ENCODE measurements at regions not wholly inside any gene's neighbourhood (a gene's known extent, or its start where the extent isn't known, plus 50 kb on each side); places are given as distances from the start of the nearest gene placed in this dataset.

GRCh38 chr13:106987427-106987785 lies 419.5 kb upstream of the ARGLU1 start:
- Histone ChIP-seq H3K27ac (ENCODE audit: insufficient read depth, low read length, poor library complexity, severe bottlenecking) (no peak overlapping the region), H3K27me3 (ENCODE audit: control insufficient read depth, insufficient read depth, low read length) (no peaks in the 10 kb centered on the region), H3K36me3 (ENCODE audit: control insufficient read depth, insufficient read depth, low read length) (no peaks in the 10 kb centered on the region), H3K9me3 (ENCODE audit: control insufficient read depth in 2 of 2, low read length in 2 of 2) (no peaks in the 10 kb centered on the region), H3K4me3 (ENCODE audit: low read depth, low read length) (no peak overlapping the region), H3K4me1 (ENCODE audit: control insufficient read depth, insufficient read depth, low read length, poor library complexity, severe bottlenecking) (no peaks in the 10 kb centered on the region)
- Mint-ChIP-seq H3K4me1 (no peaks in the 10 kb centered on the region), H3K9me3 (peaks cover 0 to 12% (median 3%) of the 10 kb centered on the region in 7 donors), H3K27me3 (no peaks in the 10 kb centered on the region), H3K4me3 (no peak overlapping the region), H3K36me3 (no peaks in the 10 kb centered on the region), H3K27ac (no peak overlapping the region)
- ATAC-seq (ENCODE audit: low read depth in 2 of 2) = no peak
- DNase-seq = no peak

DNA sequence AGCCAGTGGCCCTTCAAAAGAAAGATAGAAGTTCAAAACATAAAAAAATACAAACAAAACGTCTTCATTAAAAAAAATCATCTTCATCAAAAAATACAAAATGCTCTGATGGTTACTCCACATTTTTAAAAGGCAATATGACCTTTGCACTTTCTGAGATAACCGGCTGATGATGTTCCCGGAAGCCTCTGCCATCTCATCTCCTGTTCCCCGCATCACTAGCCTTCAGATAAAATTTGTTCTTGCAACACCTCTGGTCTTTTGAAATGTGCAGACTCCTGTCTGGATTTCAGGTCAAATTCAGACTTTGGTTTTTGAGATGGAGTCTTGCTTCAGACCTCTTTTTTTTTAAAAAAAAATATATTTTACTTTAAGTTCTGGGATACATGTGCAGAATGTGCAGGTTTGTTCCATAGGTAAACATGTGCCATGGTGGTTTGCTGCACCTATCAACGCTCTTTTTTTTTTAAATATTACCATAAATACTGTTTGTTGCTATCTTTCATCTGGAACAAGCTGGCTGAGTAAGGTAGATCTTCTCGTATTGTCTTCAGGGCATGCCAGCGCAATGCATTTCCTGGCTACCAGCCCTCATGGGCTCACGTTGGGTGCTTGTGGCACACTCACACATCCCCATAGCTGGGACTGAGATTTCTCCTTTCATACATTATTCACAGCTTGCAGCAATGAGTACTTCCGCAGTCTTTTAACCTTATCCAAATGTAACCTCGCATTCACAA lies 418.9 kb upstream of the ARGLU1 start:
- no peaks in the 10 kb centered on the region for H3K27me3 ChIP-seq (ENCODE audit: control insufficient read depth, insufficient read depth, low read length)
- no peaks in the 10 kb centered on the region for H3K4me1 ChIP-seq (ENCODE audit: control insufficient read depth, insufficient read depth, low read length, poor library complexity, severe bottlenecking)
- H3K27me3 Mint-ChIP-seq = no peaks in the 10 kb centered on the region
- H3K4me1 Mint-ChIP-seq = no peaks in the 10 kb centered on the region
- no peak overlapping the region for H3K27ac Mint-ChIP-seq
- H3K36me3 Mint-ChIP-seq = no peaks in the 10 kb centered on the region
- H3K9me3 Mint-ChIP-seq = peaks cover 0 to 12% (median 3%) of the 10 kb centered on the region in 7 donors
- no peak for ATAC-seq (ENCODE audit: low read depth in 2 of 2)
- no peak for DNase-seq
- H3K36me3 ChIP-seq (ENCODE audit: control insufficient read depth, insufficient read depth, low read length) = no peaks in the 10 kb centered on the region
- no peak overlapping the region for H3K4me3 Mint-ChIP-seq
- H3K27ac ChIP-seq (ENCODE audit: insufficient read depth, low read length, poor library complexity, severe bottlenecking) = no peak overlapping the region
- H3K4me3 ChIP-seq (ENCODE audit: low read depth, low read length) = no peak overlapping the region
- no peaks in the 10 kb centered on the region for H3K9me3 ChIP-seq (ENCODE audit: control insufficient read depth in 2 of 2, low read length in 2 of 2)

DNA sequence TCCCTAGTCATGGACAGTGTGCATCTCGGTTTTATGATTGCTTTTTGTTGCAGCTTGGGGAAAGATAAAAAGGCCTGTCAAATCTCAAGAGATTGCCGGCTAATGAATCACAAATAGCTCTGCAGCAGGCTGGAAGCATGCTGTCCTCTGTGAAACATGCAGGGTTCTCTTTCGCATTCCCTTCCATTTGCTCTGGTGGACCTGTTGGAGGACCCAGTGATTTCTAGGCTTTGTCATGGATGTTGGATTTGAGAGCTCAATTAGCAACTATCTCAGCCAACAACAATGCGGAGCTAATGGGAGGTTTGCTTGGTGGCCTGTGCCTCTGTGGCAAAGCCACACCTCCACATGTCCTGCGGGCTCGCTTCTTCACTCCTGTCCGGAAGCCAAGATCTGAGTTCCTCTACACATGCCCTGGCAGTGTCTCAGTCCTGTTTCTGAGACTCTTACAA lies 418.1 kb upstream of the ARGLU1 start:
- Mint-ChIP-seq H3K4me3 (no peak overlapping the region), H3K27me3 (no peaks in the 10 kb centered on the region), H3K4me1 (no peaks in the 10 kb centered on the region), H3K36me3 (no peaks in the 10 kb centered on the region), H3K27ac (no peak overlapping the region), H3K9me3 (peaks cover 0 to 12% (median 6%) of the 10 kb centered on the region in 7 donors)
- ATAC-seq (ENCODE audit: low read depth in 2 of 2) (no peak), DNase-seq (no peak)
- no peaks in the 10 kb centered on the region for H3K9me3 ChIP-seq (ENCODE audit: control insufficient read depth in 2 of 2, low read length in 2 of 2)
- H3K27ac ChIP-seq (ENCODE audit: insufficient read depth, low read length, poor library complexity, severe bottlenecking) = no peak overlapping the region
- H3K27me3 ChIP-seq (ENCODE audit: control insufficient read depth, insufficient read depth, low read length) = no peaks in the 10 kb centered on the region
- no peaks in the 10 kb centered on the region for H3K36me3 ChIP-seq (ENCODE audit: control insufficient read depth, insufficient read depth, low read length)
- H3K4me3 ChIP-seq (ENCODE audit: low read depth, low read length) = no peak overlapping the region
- no peaks in the 10 kb centered on the region for H3K4me1 ChIP-seq (ENCODE audit: control insufficient read depth, insufficient read depth, low read length, poor library complexity, severe bottlenecking)

GRCh38 chr13:106985481-106985880 lies 417.5 kb upstream of the ARGLU1 start:
- Mint-ChIP-seq H3K4me3 (no peak overlapping the region), H3K4me1 (no peaks in the 10 kb centered on the region), H3K27me3 (no peaks in the 10 kb centered on the region), H3K36me3 (no peaks in the 10 kb centered on the region), H3K27ac (no peak overlapping the region), H3K9me3 (peaks cover 0 to 12% (median 6%) of the 10 kb centered on the region in 7 donors)
- H3K36me3 ChIP-seq (ENCODE audit: control insufficient read depth, insufficient read depth, low read length) = no peaks in the 10 kb centered on the region
- H3K9me3 ChIP-seq (ENCODE audit: control insufficient read depth in 2 of 2, low read length in 2 of 2) = no peaks in the 10 kb centered on the region
- ATAC-seq (ENCODE audit: low read depth in 2 of 2) (no peak), DNase-seq (no peak)
- no peak overlapping the region for H3K4me3 ChIP-seq (ENCODE audit: low read depth, low read length)
- H3K27ac ChIP-seq (ENCODE audit: insufficient read depth, low read length, poor library complexity, severe bottlenecking) = no peak overlapping the region
- no peaks in the 10 kb centered on the region for H3K27me3 ChIP-seq (ENCODE audit: control insufficient read depth, insufficient read depth, low read length)
- H3K4me1 ChIP-seq (ENCODE audit: control insufficient read depth, insufficient read depth, low read length, poor library complexity, severe bottlenecking) = no peaks in the 10 kb centered on the region

DNA sequence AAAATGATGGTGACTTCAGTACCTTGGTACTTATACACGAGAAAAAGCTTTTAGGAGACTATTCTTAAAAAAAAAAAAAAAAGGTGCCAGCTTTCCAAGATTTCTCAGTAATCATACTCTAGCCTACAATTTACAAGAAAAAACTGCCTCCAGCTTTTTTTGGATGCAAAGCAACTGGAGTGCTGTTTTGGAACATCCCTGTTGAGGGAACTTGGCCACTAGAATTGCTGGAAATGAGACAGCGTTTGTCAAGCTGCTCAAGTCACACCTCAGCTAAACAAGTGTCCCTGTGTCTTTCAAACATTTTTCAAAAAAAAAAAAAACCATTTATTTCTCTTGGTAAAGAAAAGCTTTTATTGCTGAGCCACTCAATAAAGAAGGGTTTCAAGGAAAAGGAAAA lies 413.1 kb upstream of the ARGLU1 start:
- Histone ChIP-seq H3K36me3 (ENCODE audit: control insufficient read depth, insufficient read depth, low read length) (no peaks in the 10 kb centered on the region), H3K4me1 (ENCODE audit: control insufficient read depth, insufficient read depth, low read length, poor library complexity, severe bottlenecking) (no peaks in the 10 kb centered on the region), H3K9me3 (ENCODE audit: control insufficient read depth in 2 of 2, low read length in 2 of 2) (no peaks in the 10 kb centered on the region), H3K4me3 (ENCODE audit: low read depth, low read length) (no peak overlapping the region), H3K27ac (ENCODE audit: insufficient read depth, low read length, poor library complexity, severe bottlenecking) (no peak overlapping the region), H3K27me3 (ENCODE audit: control insufficient read depth, insufficient read depth, low read length) (no peaks in the 10 kb centered on the region)
- Mint-ChIP-seq H3K36me3 (no peaks in the 10 kb centered on the region), H3K4me3 (no peak overlapping the region), H3K27me3 (no peaks in the 10 kb centered on the region), H3K4me1 (no peaks in the 10 kb centered on the region), H3K9me3 (peaks cover 0 to 9% (median 4%) of the 10 kb centered on the region in 7 donors), H3K27ac (no peak overlapping the region)
- DNase-seq = no peak
- ATAC-seq (ENCODE audit: low read depth in 2 of 2) = no peak

DNA sequence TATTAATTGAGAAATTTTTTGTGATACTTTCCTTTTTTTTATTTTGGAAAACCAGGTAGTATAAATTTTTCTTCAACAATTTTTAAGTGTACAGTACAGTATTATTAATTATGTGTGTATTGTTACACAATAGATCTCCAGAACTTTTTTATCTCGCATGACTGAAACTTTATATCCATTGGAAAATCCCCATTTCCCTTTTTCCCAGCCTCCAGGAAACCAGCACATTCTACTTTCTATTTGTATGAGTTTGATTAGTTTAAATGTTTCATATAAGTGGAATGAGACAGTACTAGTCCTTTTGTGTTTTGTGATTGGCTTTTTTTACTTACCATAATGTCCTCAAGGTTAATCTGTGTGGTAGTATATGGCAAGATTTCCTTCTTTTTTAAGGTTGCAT lies 399.5 kb upstream of the ARGLU1 start:
- no peak for ATAC-seq (ENCODE audit: low read depth in 2 of 2)

GRCh38 chr13:106963151-106963550 lies 395.2 kb upstream of the ARGLU1 start:
- no peaks in the 10 kb centered on the region for H3K36me3 Mint-ChIP-seq
- Histone ChIP-seq H3K9me3 (ENCODE audit: control insufficient read depth in 2 of 2, low read length in 2 of 2) (no peaks in the 10 kb centered on the region), H3K4me3 (ENCODE audit: low read depth, low read length) (no peak overlapping the region), H3K36me3 (ENCODE audit: control insufficient read depth, insufficient read depth, low read length) (no peaks in the 10 kb centered on the region), H3K27me3 (ENCODE audit: control insufficient read depth, insufficient read depth, low read length) (no peaks in the 10 kb centered on the region), H3K4me1 (ENCODE audit: control insufficient read depth, insufficient read depth, low read length, poor library complexity, severe bottlenecking) (no peaks in the 10 kb centered on the region), H3K27ac (ENCODE audit: insufficient read depth, low read length, poor library complexity, severe bottlenecking) (no peak overlapping the region)
- H3K27ac Mint-ChIP-seq = no peak overlapping the region
- peaks cover 0 to 4% (median 0%) of the 10 kb centered on the region in 7 donors for H3K9me3 Mint-ChIP-seq
- H3K4me1 Mint-ChIP-seq = no peaks in the 10 kb centered on the region
- ATAC-seq (ENCODE audit: low read depth in 2 of 2) (no peak), DNase-seq (no peak)
- no peaks in the 10 kb centered on the region for H3K27me3 Mint-ChIP-seq
- H3K4me3 Mint-ChIP-seq = no peak overlapping the region

More for the DNA sequence above, 399.5 kb upstream of the ARGLU1 start:
- Mint-ChIP-seq H3K4me3 (no peak overlapping the region), H3K4me1 (no peaks in the 10 kb centered on the region), H3K27me3 (no peaks in the 10 kb centered on the region), H3K36me3 (no peaks in the 10 kb centered on the region), H3K9me3 (peaks cover 0 to 6% (median 0%) of the 10 kb centered on the region in 7 donors), H3K27ac (no peak overlapping the region)
- H3K36me3 ChIP-seq (ENCODE audit: control insufficient read depth, insufficient read depth, low read length) = no peaks in the 10 kb centered on the region
- H3K4me3 ChIP-seq (ENCODE audit: low read depth, low read length) = no peak overlapping the region
- H3K9me3 ChIP-seq (ENCODE audit: control insufficient read depth in 2 of 2, low read length in 2 of 2) = no peaks in the 10 kb centered on the region
- H3K27ac ChIP-seq (ENCODE audit: insufficient read depth, low read length, poor library complexity, severe bottlenecking) = no peak overlapping the region
- DNase-seq = no peak
- no peaks in the 10 kb centered on the region for H3K27me3 ChIP-seq (ENCODE audit: control insufficient read depth, insufficient read depth, low read length)
- no peaks in the 10 kb centered on the region for H3K4me1 ChIP-seq (ENCODE audit: control insufficient read depth, insufficient read depth, low read length, poor library complexity, severe bottlenecking)

GRCh38 chr13:106961651-106962050 lies 393.7 kb upstream of the ARGLU1 start:
- peaks cover 0 to 9% (median 1%) of the 10 kb centered on the region in 7 donors for H3K9me3 Mint-ChIP-seq
- H3K4me1 Mint-ChIP-seq = no peaks in the 10 kb centered on the region
- H3K4me3 ChIP-seq (ENCODE audit: low read depth, low read length) = no peak overlapping the region
- DNase-seq (no peak), ATAC-seq (ENCODE audit: low read depth in 2 of 2) (no peak)
- H3K9me3 ChIP-seq (ENCODE audit: control insufficient read depth in 2 of 2, low read length in 2 of 2) = no peaks in the 10 kb centered on the region
- H3K36me3 Mint-ChIP-seq = no peaks in the 10 kb centered on the region
- H3K27ac Mint-ChIP-seq = no peak overlapping the region
- no peak overlapping the region for H3K4me3 Mint-ChIP-seq
- H3K27me3 Mint-ChIP-seq = no peaks in the 10 kb centered on the region
- no peaks in the 10 kb centered on the region for H3K4me1 ChIP-seq (ENCODE audit: control insufficient read depth, insufficient read depth, low read length, poor library complexity, severe bottlenecking)
- no peaks in the 10 kb centered on the region for H3K27me3 ChIP-seq (ENCODE audit: control insufficient read depth, insufficient read depth, low read length)
- no peak overlapping the region for H3K27ac ChIP-seq (ENCODE audit: insufficient read depth, low read length, poor library complexity, severe bottlenecking)
- no peaks in the 10 kb centered on the region for H3K36me3 ChIP-seq (ENCODE audit: control insufficient read depth, insufficient read depth, low read length)

All from CD4-positive, CD25-positive, alpha-beta regulatory T cell (primary cell).